ENCODE measurements at regions not wholly inside any gene's neighbourhood (a gene's known extent, or its start where the extent isn't known, plus 50 kb on each side); places are given as distances from the start of the nearest gene placed in this dataset.

DNA sequence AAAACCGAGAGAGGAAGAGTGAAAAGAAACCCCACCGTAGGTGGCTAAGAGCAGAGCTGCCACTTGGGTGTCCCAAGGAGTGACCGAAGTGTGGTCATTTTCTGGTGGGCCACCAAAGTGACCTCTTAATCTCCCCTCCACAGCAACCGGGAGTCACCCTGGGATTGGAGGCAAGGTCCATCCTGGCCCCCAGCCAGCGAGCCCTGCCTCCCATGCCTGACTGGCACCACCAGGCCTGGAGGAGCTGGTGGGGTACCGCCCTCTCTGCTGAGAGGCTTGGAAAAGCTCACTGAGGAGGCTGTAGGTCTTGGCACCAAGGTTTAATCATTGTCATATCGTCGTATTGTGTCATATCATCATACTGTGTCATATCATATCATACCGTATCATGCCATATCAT, 74.0 kb upstream of the TRPM1 start:
- TF ChIP-seq, protein P1, sequence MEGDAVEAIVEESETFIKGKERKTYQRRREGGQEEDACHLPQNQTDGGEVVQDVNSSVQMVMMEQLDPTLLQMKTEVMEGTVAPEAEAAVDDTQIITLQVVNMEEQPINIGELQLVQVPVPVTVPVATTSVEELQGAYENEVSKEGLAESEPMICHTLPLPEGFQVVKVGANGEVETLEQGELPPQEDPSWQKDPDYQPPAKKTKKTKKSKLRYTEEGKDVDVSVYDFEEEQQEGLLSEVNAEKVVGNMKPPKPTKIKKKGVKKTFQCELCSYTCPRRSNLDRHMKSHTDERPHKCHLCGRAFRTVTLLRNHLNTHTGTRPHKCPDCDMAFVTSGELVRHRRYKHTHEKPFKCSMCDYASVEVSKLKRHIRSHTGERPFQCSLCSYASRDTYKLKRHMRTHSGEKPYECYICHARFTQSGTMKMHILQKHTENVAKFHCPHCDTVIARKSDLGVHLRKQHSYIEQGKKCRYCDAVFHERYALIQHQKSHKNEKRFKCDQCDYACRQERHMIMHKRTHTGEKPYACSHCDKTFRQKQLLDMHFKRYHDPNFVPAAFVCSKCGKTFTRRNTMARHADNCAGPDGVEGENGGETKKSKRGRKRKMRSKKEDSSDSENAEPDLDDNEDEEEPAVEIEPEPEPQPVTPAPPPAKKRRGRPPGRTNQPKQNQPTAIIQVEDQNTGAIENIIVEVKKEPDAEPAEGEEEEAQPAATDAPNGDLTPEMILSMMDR (IDR thresholded peaks at IDR 0.05) = no peak
- TF ChIP-seq POLR2A (IDR thresholded peaks at IDR 0.05) = no peak

Data from testis (tissue), 2 donors.